Epithelial cell of esophagus (primary cell): ENCODE measurements at regions not wholly inside any gene's neighbourhood (a gene's known extent, or its start where the extent isn't known, plus 50 kb on each side); places are given as distances from the start of the nearest gene placed in this dataset.

ENCODE experiments used
- DNase-seq: peaks from one replicate; pipeline ENCODE4 v3.0.0; 2010; ENCODE audit warnings: low read depth
- H3K4me3 ChIP-seq: 2 replicates; pipeline ENCODE4 v1.5.1; 2011; ENCODE audit warnings: mild to moderate bottlenecking, low read length, control low read depth
- CTCF ChIP-seq: IDR thresholded peaks from 2 replicates; pipeline ENCODE4 v1.5.1; 2011; ENCODE audit warnings: low read depth, mild to moderate bottlenecking, low read length, control low read depth, inconsistent platforms; ENCODE audit not compliant: insufficient read depth; ENCODE audit errors: missing control alignments

GRCh38 chr11:121898903-121899302 is 217.1 kb downstream of the BLID start:
- no peak for TF ChIP-seq CTCF
- no peak overlapping the region for H3K4me3 ChIP-seq
- DNase-seq: no peak

- DNase-seq: peak; percentile 65
- no peak for TF ChIP-seq CTCF
Measured at GRCh38 chr11:121895919-121896318, 220.1 kb downstream of the BLID start.

GRCh38 chr11:121894581-121894980 is 221.4 kb downstream of the BLID start:
- peak; percentile 82 for DNase-seq
- no peak overlapping the region for H3K4me3 ChIP-seq
- no peak for TF ChIP-seq CTCF

More at GRCh38 chr11:121895919-121896318, 220.1 kb downstream of the BLID start:
- H3K4me3 ChIP-seq: no peak overlapping the region

GRCh38 chr11:121892863-121893262 is 223.2 kb downstream of the BLID start:
- no peak overlapping the region for H3K4me3 ChIP-seq
- TF ChIP-seq CTCF: no peak
- peak; percentile 70 for DNase-seq

GRCh38 chr11:121892131-121892681 is 223.8 kb downstream of the BLID start:
- DNase-seq: peak; percentile 74
- H3K4me3 ChIP-seq: no peak overlapping the region
- no peak for TF ChIP-seq CTCF

- DNase-seq: no peak
- H3K4me3 ChIP-seq: no peak overlapping the region
- no peak for TF ChIP-seq CTCF
Measured at GRCh38 chr11:121890946-121891515, 225.0 kb downstream of the BLID start.

GRCh38 chr11:121890377-121890776 is 225.6 kb downstream of the BLID start:
- no peak overlapping the region for H3K4me3 ChIP-seq
- peak; percentile 23 for DNase-seq
- TF ChIP-seq CTCF: no peak
